SH-SY5Y (cell line): ENCODE measurements at regions not wholly inside any gene's neighbourhood (a gene's known extent, or its start where the extent isn't known, plus 50 kb on each side); places are given as distances from the start of the nearest gene placed in this dataset.

Experiments
- GATA2 ChIP-seq: IDR thresholded peaks from 2 replicates; pipeline ENCODE4 v1.6.1; 2011; ENCODE audit warnings: mild to moderate bottlenecking, low read depth, low read length
- GATA3 ChIP-seq: IDR thresholded peaks from 2 replicates; pipeline ENCODE4 v1.6.1; 2011; ENCODE audit warnings: low read depth, mild to moderate bottlenecking, low read length, moderate library complexity

DNA sequence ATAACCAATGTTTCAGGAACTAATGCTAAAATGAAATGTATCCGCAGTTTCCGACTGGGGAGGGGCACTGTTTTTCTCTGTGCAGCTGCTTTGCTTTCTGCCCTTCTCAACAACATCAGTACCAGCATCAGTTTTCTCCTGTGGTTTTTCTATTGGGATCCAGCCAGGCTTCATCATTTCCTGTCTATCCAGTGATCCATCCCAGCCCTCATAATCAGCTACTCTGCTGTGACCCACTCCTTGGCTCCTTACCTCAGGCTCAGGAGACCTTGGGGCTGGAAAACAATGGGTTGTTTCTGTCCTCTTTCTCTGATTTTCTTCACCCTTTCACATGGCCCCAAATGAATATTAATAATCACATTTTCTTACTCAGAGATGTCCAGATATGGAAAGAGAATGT is 222.2 kb upstream of the DKK2 start:
- TF ChIP-seq GATA3 (no peak), GATA2 (no peak)

GRCh38 chr4:107255596-107255995 is 219.5 kb upstream of the DKK2 start:
- no peak for TF ChIP-seq GATA2
- TF ChIP-seq GATA3: no peak

GRCh38 chr4:107255114-107255513 is 219.0 kb upstream of the DKK2 start:
- no peak for TF ChIP-seq GATA3
- no peak for TF ChIP-seq GATA2

DNA sequence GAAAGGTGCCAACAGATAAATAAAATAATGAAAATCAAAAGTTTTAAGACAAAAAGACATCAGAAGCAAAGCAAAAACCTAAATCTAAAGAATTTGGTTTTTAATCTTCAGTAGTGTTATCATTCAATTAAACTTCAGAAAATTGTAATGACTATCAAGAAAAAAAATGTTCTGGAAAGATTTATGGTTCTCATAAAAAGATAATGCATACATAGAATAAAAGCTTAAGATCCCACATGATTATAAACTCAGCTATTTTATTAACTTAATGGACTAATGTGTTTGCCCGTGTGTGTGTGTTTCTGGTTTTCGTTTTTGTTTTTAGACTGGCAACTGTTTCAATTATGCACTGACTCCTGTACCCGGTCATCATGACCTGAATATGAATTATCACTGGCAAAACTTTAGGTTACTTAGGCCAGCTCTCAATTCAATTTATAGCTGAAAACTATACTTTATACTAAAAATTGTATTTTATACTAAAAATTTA is 217.5 kb upstream of the DKK2 start:
- no peak for TF ChIP-seq GATA3
- TF ChIP-seq GATA2: no peak

DNA sequence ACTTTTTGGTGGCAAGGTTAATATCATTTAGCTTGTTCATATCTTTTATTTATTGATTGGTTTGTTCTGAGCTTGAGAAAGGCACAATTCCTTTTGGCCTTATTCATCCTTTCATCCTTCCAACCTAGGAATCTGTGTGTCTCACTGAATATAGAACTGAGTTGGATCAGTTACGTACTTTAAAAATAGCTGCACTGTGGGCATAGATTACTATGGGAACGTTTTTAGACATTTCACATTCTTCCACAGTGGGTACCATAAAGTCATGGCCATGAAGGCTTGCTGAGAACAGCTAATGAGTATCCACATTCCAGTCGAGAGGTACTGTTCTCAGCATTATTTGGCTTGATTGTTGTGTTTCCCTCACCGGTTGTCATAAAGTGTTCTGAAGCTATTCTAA is 217.0 kb upstream of the DKK2 start:
- TF ChIP-seq GATA3 (no peak), GATA2 (no peak)

DNA sequence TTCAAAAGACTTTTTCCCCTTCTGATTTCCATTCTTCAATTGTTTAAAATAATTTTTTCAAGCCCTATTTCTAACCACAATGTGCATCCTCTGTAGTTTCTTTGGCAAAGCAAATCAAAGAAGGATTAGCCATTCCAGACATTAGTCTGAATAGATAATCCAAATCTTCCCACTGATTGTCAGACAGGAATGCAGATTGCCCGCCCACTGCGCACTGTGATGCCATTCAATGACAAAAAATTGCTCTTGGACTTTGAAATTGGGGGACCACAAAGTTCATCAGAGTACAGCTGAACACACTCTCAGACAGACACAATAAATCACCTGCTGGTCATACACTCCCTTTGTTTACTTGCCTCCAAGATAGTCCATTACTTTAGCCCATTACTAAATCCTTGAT is 216.5 kb upstream of the DKK2 start:
- TF ChIP-seq GATA3: no peak
- no peak for TF ChIP-seq GATA2

- no peak for TF ChIP-seq GATA3
- no peak for TF ChIP-seq GATA2
Observed at GRCh38 chr4:107248571-107248970, 212.5 kb upstream of the DKK2 start.

DNA sequence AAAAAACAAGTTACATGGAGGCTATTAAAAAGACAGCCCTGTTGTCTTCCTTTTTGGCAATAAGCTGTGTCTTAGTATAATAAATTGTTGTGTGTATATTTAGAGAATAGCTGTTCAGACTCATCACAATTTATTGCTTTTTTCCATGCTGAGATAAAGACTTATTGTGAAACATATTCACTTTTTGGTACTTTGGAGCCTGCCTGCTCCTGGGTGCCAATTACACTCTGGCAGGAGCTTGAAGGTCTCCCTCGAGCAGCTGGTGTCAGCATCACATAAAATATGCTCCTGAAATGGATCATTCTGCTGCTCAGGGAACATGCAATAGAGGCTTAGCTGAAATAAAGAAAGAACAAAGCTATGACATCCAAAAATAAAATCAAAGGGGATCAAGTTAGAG is 211.6 kb upstream of the DKK2 start:
- TF ChIP-seq GATA3: no peak
- TF ChIP-seq GATA2: no peak

- TF ChIP-seq GATA3 (no peak), GATA2 (no peak)
Observed at GRCh38 chr4:107246761-107247160, 210.6 kb upstream of the DKK2 start.

GRCh38 chr4:107243141-107243781 is 207.1 kb upstream of the DKK2 start:
- TF ChIP-seq GATA3 (no peak), GATA2 (no peak)

- no peak for TF ChIP-seq GATA2
- TF ChIP-seq GATA3: no peak
Observed at GRCh38 chr4:107220976-107221375, 184.9 kb upstream of the DKK2 start.

DNA sequence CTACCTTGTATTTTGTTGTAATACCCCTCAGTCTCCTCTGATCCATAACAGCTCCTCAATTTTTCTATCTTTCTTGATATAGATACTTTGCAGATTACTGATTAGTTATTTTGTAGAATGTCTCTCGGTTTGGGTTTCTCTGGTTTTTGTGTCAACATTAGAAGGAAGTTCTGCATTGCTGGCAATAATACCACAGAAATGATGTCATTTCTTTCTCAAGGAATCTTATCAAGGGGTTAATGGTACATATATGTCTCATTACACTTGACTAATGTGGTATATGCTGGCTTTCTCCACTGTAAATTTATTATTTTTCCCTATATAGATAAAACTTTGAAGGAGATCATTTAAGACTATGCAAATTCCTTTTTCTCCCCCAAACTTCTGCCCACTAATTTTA is 183.6 kb upstream of the DKK2 start:
- TF ChIP-seq GATA2 (no peak), GATA3 (no peak)

GRCh38 chr4:107216379-107216778 is 180.3 kb upstream of the DKK2 start:
- no peak for TF ChIP-seq GATA3
- no peak for TF ChIP-seq GATA2

DNA sequence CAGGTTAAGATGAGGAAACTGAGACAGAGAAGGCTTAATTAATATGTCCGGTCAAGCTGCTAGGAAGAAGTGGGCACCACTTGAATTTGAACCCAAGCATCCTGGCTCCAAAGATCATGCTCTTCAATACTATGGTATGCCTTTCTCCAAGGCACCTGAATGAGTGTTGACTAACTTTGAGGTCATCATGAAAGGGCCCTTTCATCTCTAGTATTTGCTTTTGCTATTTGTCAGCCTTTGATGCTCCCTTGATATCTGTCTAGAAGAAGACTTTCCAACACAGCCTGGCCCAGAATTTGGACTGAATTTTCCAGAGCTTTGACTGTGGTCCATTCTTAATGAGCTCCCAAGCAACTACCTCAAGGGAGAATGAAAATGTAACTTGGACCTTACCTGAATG is 179.1 kb upstream of the DKK2 start:
- TF ChIP-seq GATA3: no peak
- no peak for TF ChIP-seq GATA2

GRCh38 chr4:107213880-107214279 is 177.8 kb upstream of the DKK2 start:
- TF ChIP-seq GATA3 (peak; percentile 12; the same call in 1 of the 2 replicates), GATA2 (no peak)

DNA sequence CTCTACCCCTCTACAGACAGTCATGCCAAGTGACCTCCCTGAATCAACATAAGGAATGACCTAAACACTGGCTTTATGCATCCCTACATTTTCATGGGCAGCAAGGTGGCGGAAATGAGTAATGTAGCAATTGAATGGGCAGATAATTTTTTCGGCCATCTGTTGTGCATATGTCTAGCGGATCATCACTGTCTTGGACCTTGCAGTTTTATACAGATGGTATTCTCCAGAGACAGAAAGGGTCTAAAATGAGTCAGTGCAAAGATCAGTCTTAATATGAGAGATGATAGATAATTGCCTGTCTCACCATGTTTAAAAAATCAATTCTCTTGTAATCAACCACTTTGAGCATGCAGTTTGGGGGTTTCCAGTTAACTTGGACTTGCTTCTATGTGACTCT is 177.3 kb upstream of the DKK2 start:
- TF ChIP-seq GATA2 (peak; percentile 32; the same call in 1 of the 2 replicates), GATA3 (peak; percentile 57)

DNA sequence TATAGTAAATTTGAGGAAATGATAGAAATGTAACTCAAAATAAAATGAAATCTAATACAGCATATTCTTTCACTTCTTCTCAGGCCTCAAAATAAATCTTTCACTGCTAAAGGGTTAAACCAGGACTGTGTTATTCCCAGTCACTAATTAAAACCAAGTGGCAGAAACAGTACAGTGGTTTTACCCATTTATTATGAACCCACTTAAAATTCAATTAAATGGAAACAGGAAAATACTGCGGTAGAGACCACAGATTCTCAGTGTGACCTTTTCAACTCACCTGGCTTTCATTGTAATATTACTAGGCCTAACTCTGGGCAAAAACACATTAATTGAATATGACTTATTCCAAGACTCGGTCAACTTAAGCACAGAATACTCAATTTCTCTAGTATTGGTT is 176.5 kb upstream of the DKK2 start:
- TF ChIP-seq GATA3 (no peak), GATA2 (no peak)
